DOHH2 (cell line): ENCODE measurements at regions not wholly inside any gene's neighbourhood (a gene's known extent, or its start where the extent isn't known, plus 50 kb on each side); places are given as distances from the start of the nearest gene placed in this dataset.

Experiments used
- H3F3A ChIP-seq: fragments of 200-600 bp; sonication (generic), shearing (Covaris generic); 2 replicates; pipeline ENCODE4 v1.6.0; 2016; ENCODE audit warnings: antibody characterized with exemption, mild to moderate bottlenecking; ENCODE audit not compliant: control insufficient read depth, insufficient read depth
- H3K27ac ChIP-seq: fragments of 200-600 bp; sonication (generic); 2 replicates; pipeline ENCODE4 v1.5.1; 2014; ENCODE audit warnings: low read depth, mild to moderate bottlenecking, low read length, moderate library complexity
- H3K27me3 ChIP-seq: fragments of 200-600 bp; sonication (generic); 2 replicates; pipeline ENCODE4 v1.6.1; 2014; ENCODE audit warnings: mild to moderate bottlenecking, low read length, mixed read lengths; ENCODE audit not compliant: control insufficient read depth
- H3K36me3 ChIP-seq: fragments of 200-600 bp; sonication (generic); 2 replicates; pipeline ENCODE4 v1.6.1; 2014; ENCODE audit warnings: mild to moderate bottlenecking, low read length, moderate library complexity, mixed read lengths; ENCODE audit not compliant: control insufficient read depth
- H3K4me1 ChIP-seq: fragments of 200-600 bp; sonication (generic); 2 replicates; pipeline ENCODE4 v1.6.1; 2014; ENCODE audit warnings: mild to moderate bottlenecking, low read length, mixed read lengths; ENCODE audit not compliant: control insufficient read depth
- H3K4me2 ChIP-seq: fragments of 200-600 bp; sonication (generic); 2 replicates; pipeline ENCODE4 v1.6.0; 2014; ENCODE audit warnings: mild to moderate bottlenecking, low read length, moderate library complexity
- H3K4me3 ChIP-seq: fragments of 200-600 bp; sonication (generic); 2 replicates; pipeline ENCODE4 v1.5.1; 2014; ENCODE audit warnings: mild to moderate bottlenecking, low read length, mixed read lengths
- H3K79me2 ChIP-seq: fragments of 200-600 bp; sonication (generic); 2 replicates; pipeline ENCODE4 v1.6.1; 2014; ENCODE audit warnings: mild to moderate bottlenecking, low read length, mixed read lengths; ENCODE audit not compliant: control insufficient read depth
- H3K9me2 ChIP-seq: fragments of 200-600 bp; sonication (generic); replicated peaks from 2 replicates; pipeline ENCODE4 v1.6.1; 2014; ENCODE audit warnings: mild to moderate bottlenecking, low read length, mixed read lengths; ENCODE audit not compliant: control insufficient read depth
- H3K9me3 ChIP-seq: fragments of 200-600 bp; sonication (generic); 2 replicates; pipeline ENCODE4 v1.6.1; 2014; ENCODE audit warnings: antibody characterized with exemption, low read length, mixed read lengths; ENCODE audit not compliant: control insufficient read depth, insufficient read depth
- H4K20me1 ChIP-seq: fragments of 200-600 bp; sonication (generic); 2 replicates; pipeline ENCODE4 v1.6.0; 2014; ENCODE audit warnings: low read depth, mild to moderate bottlenecking, antibody characterized with exemption, low read length, moderate library complexity; ENCODE audit not compliant: control insufficient read depth, insufficient read depth
- EZH2phosphoT487 ChIP-seq: fragments of 200-600 bp; sonication (generic); IDR thresholded peaks from 2 replicates; pipeline ENCODE4 v1.6.1; 2017; ENCODE audit warnings: borderline replicate concordance, mild to moderate bottlenecking, antibody characterized with exemption, low read length, moderate library complexity, mixed read lengths
- TF ChIP-seq, protein P1 (sequence below): fragments of 200-600 bp; sonication (generic); IDR thresholded peaks from one replicate; pipeline ENCODE4 v1.5.1; 2014; ENCODE audit warnings: antibody characterized with exemption, mild to moderate bottlenecking, low read depth, low read length; ENCODE audit not compliant: poor library complexity, severe bottlenecking

DNA sequence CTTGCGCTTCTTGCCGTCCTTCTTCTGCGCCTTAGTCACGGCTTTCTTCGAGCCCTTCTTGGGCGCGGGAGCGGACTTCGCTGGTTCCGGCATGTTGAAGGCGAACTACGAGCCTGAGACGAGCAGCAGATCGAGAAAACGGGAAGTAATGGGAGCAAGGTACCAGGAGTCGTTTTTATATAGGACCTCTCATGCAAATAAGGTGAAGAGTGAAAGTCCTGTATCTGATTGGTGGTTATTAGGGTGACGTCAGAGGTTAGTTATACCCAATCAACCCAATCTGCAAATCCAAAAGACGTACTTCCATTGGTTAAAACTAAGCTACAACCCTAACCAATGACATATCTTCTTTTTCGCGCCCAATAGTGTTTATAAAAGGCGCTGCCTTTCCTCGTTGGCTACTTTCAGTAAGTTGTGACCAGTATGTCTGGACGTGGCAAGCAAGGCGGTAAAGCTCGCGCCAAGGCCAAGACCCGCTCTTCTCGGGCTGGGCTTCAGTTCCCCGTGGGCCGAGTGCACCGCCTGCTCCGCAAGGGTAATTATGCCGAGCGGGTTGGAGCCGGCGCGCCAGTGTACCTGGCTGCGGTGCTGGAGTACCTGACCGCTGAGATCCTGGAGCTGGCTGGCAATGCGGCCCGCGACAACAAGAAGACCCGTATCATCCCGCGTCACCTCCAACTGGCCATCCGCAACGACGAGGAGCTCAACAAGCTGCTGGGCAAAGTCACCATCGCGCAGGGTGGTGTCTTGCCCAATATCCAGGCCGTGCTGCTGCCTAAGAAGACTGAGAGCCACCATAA, 100.6 kb upstream of the PRSS16 start:
- peaks cover 13% of the 10 kb centered on the region for H3K36me3 ChIP-seq
- peaks cover 42% of the 10 kb centered on the region for H3F3A ChIP-seq
- no peaks in the 10 kb centered on the region for H3K9me3 ChIP-seq
- H3K27me3 ChIP-seq = no peaks in the 10 kb centered on the region
- H3K4me1 ChIP-seq = peaks cover 64% of the 10 kb centered on the region
- H4K20me1 ChIP-seq = no peaks in the 10 kb centered on the region
- H3K27ac ChIP-seq = peak overlapping the region; percentile 99
- no peaks in the 10 kb centered on the region for H3K9me2 ChIP-seq
- H3K79me2 ChIP-seq = no peaks in the 10 kb centered on the region
- peak overlapping the region; percentile 97 for H3K4me2 ChIP-seq
- H3K4me3 ChIP-seq = peak overlapping the region; percentile 89
- TF ChIP-seq, protein P1, sequence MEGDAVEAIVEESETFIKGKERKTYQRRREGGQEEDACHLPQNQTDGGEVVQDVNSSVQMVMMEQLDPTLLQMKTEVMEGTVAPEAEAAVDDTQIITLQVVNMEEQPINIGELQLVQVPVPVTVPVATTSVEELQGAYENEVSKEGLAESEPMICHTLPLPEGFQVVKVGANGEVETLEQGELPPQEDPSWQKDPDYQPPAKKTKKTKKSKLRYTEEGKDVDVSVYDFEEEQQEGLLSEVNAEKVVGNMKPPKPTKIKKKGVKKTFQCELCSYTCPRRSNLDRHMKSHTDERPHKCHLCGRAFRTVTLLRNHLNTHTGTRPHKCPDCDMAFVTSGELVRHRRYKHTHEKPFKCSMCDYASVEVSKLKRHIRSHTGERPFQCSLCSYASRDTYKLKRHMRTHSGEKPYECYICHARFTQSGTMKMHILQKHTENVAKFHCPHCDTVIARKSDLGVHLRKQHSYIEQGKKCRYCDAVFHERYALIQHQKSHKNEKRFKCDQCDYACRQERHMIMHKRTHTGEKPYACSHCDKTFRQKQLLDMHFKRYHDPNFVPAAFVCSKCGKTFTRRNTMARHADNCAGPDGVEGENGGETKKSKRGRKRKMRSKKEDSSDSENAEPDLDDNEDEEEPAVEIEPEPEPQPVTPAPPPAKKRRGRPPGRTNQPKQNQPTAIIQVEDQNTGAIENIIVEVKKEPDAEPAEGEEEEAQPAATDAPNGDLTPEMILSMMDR = no peak
- no peak for TF ChIP-seq EZH2phosphoT487

DNA sequence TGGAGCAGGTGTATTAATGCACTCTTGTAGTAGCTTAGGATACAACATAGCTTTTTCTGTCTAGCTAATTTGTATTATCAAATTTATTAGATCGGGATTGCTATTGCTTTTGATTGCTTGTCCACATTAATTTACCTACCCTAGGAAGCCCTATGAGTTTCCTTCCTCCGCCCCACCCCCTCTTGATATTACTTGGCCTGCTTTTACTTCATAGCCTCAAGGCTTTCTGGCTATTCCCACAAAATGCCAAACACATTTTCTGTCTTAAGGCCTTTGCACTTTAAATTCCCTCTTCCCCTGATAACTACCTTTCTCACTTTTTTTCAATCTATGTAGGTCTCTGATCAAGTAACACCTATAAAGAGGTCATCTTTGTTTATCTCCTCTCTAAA, 99.1 kb upstream of the PRSS16 start:
- H3K27ac ChIP-seq = peak overlapping the region; percentile 99
- H3K4me3 ChIP-seq = peak overlapping the region; percentile 78
- no peaks in the 10 kb centered on the region for H3K79me2 ChIP-seq
- H3K4me1 ChIP-seq = peaks cover 49% of the 10 kb centered on the region
- no peaks in the 10 kb centered on the region for H4K20me1 ChIP-seq
- no peaks in the 10 kb centered on the region for H3K9me2 ChIP-seq
- H3K36me3 ChIP-seq = peaks cover 10% of the 10 kb centered on the region
- no peaks in the 10 kb centered on the region for H3K27me3 ChIP-seq
- peak overlapping the region; percentile 84; the same call in 1 of the 2 replicates for H3K4me2 ChIP-seq
- H3F3A ChIP-seq = peaks cover 39% of the 10 kb centered on the region
- TF ChIP-seq, protein P1 = no peak
- TF ChIP-seq EZH2phosphoT487 = no peak
- no peaks in the 10 kb centered on the region for H3K9me3 ChIP-seq

DNA sequence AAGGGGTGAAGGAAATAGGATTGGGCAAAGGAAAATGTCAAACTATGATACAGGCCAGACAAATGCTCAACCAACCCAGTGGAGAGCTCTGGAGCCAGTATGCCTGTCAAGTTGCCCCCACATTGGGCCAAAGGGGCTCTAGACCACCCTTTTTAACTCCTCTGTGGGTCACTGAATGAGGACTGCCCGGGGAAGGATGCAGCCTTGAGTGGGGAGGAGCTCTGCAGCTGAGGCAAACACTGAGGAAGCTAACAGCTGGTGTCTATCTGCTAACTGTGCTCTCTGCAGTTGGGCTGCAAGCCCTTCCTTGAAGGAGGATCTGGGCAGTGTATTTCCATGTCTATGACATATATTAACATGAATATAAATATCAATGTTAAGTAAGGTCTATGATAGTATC, 98.4 kb upstream of the PRSS16 start:
- H3K4me1 ChIP-seq = peaks cover 43% of the 10 kb centered on the region
- no peaks in the 10 kb centered on the region for H3K27me3 ChIP-seq
- H3K27ac ChIP-seq = no peak overlapping the region
- no peaks in the 10 kb centered on the region for H3K9me3 ChIP-seq
- no peaks in the 10 kb centered on the region for H3K9me2 ChIP-seq
- peak overlapping the region; percentile 22 for H3K4me2 ChIP-seq
- peaks cover 9% of the 10 kb centered on the region for H3K36me3 ChIP-seq
- no peaks in the 10 kb centered on the region for H4K20me1 ChIP-seq
- no peak overlapping the region for H3K4me3 ChIP-seq
- TF ChIP-seq EZH2phosphoT487 = no peak
- TF ChIP-seq, protein P1 = no peak
- peaks cover 32% of the 10 kb centered on the region for H3F3A ChIP-seq
- no peaks in the 10 kb centered on the region for H3K79me2 ChIP-seq
